K562 (cell line): ENCODE measurements at regions not wholly inside any gene's neighbourhood (a gene's known extent, or its start where the extent isn't known, plus 50 kb on each side); places are given as distances from the start of the nearest gene placed in this dataset.

Experiments used
- ATAC-seq: fragments of 200-7000 bp; cut with Tn5 transposase; 3 replicates; pipeline ENCODE4 v1.9.1; 2020; ENCODE audit warnings: moderate library complexity
- BruUV-seq: library from RNA; stranded (reverse); fragments of 400-500 nt; replicated peaks from 2 replicates; lab custom pipeline; 2021; lab: Mats Ljungman, UMichigan
- CTCF ChIA-PET: fragments of 300-600 bp; formaldehyde crosslinking; extraction: SDS; loops from one replicate; lab custom pipeline; 2021; ENCODE audit warnings: low intra/inter-chr PET ratio; lab: Yijun Ruan, JAX
- POLR2A ChIA-PET: fragments of 300-600, 350-650 bp; sonication (Branson Sonifier 250); formaldehyde crosslinking; extraction: SDS; loops from one replicate; lab custom pipeline; 2021; ENCODE audit warnings: antibody characterized with exemption, inconsistent platforms; lab: Yijun Ruan, JAX
- DNase-seq, 4 experiments: peaks; one replicate each; pipeline versions ENCODE4 v3.0.0 to v3.0.0-alpha.2; 2011 to 2018; ENCODE audit warnings: low spot score in 3 of 4, mixed read lengths in 3 of 4; ENCODE audit errors: extremely low read depth in 1 of 4
- FAIRE-seq: peaks from 2 replicates; lab custom pipeline; 2011; peaks lifted over from hg19 to GRCh38; lab: Jason Lieb, UNC
- H2AFZ ChIP-seq: 2 replicates; pipeline ENCODE4 v1.6.0; 2011; ENCODE audit warnings: low read depth, low read length, control low read depth, inconsistent platforms
- H3K27ac ChIP-seq: fragments of 200-600 bp; 3 replicates; pipeline ENCODE4 v1.8.0; 2011; ENCODE audit warnings: low read depth, mild to moderate bottlenecking, control low read depth, inconsistent platforms, low read length, moderate library complexity, mixed read lengths; ENCODE audit errors: extremely low read depth
- H3K27me3 ChIP-seq, 2 experiments: fragments of 300-600 bp in 1 of 2; 2 replicates in 1 of 2; 3 replicates in 1 of 2; pipeline versions ENCODE4 v1.6.0 to v1.8.0; 2011; ENCODE audit warnings: inconsistent platforms in 2 of 2, low read length in 2 of 2, mild to moderate bottlenecking in 1 of 2, mixed read lengths in 1 of 2, moderate library complexity in 1 of 2; ENCODE audit not compliant: control insufficient read depth in 2 of 2, insufficient read depth in 2 of 2
- H3K36me3 ChIP-seq: fragments of 300-600 bp; 3 replicates; pipeline ENCODE4 v1.8.0; 2011; ENCODE audit warnings: mild to moderate bottlenecking, low read length, inconsistent platforms; ENCODE audit not compliant: control insufficient read depth, insufficient read depth
- H3K4me1 ChIP-seq, 2 experiments: fragments of 200-600 bp in 1 of 2; replicated peaks in 1 of 2; 2 replicates in 1 of 2; 3 replicates in 1 of 2; pipeline versions ENCODE4 v1.5.1 to v1.8.0; 2011; ENCODE audit warnings: inconsistent platforms in 2 of 2, low read length in 2 of 2, mild to moderate bottlenecking in 1 of 2, mixed read lengths in 1 of 2, moderate library complexity in 1 of 2; ENCODE audit not compliant: control insufficient read depth in 2 of 2, insufficient read depth in 2 of 2
- H3K4me2 ChIP-seq: 2 replicates; pipeline ENCODE4 v1.6.1; 2011; ENCODE audit warnings: low read length, control low read depth, inconsistent platforms, mixed read lengths; ENCODE audit not compliant: insufficient read depth
- H3K4me3 ChIP-seq: fragments of 200-600 bp; sonication (generic), shearing (Covaris generic); 2 replicates; pipeline ENCODE4 v1.5.1; 2016; ENCODE audit warnings: control low read depth, inconsistent platforms
- H3K79me2 ChIP-seq: fragments of 200-600 bp; 3 replicates; pipeline ENCODE4 v1.8.0; 2011; ENCODE audit warnings: low read length, inconsistent platforms; ENCODE audit not compliant: control insufficient read depth, insufficient read depth
- H3K9ac ChIP-seq, 2 experiments: 2 replicates each; pipeline versions ENCODE4 v1.6.0 to v1.6.1; 2011; ENCODE audit warnings: low read depth in 2 of 2, low read length in 2 of 2, control low read depth in 1 of 2, inconsistent platforms in 1 of 2, mild to moderate bottlenecking in 1 of 2, mixed read lengths in 1 of 2; ENCODE audit not compliant: insufficient read depth in 1 of 2
- H3K9me1 ChIP-seq: one replicate; pipeline ENCODE4 v1.6.0; 2011; ENCODE audit warnings: inconsistent platforms, mild to moderate bottlenecking, low read length, moderate library complexity; ENCODE audit not compliant: control insufficient read depth, insufficient read depth
- H3K9me3 ChIP-seq: replicated peaks from 2 replicates; pipeline ENCODE4 v1.5.1; 2011; ENCODE audit warnings: low read depth, low read length, inconsistent platforms; ENCODE audit not compliant: control insufficient read depth, insufficient read depth
- H4K20me1 ChIP-seq: replicated peaks from 2 replicates; pipeline ENCODE4 v1.6.1; 2011; ENCODE audit warnings: low read length, inconsistent platforms, mixed read lengths; ENCODE audit not compliant: control insufficient read depth, insufficient read depth
- FIP1L1 ChIP-seq: fragments of 200-400 bp; formaldehyde crosslinking; IDR thresholded peaks from 2 replicates; pipeline ENCODE4 v1.6.1; 2018; ENCODE audit warnings: mild to moderate bottlenecking, low read depth, low read length; ENCODE audit not compliant: poor library complexity, severe bottlenecking
- GTF2F1 ChIP-seq: IDR thresholded peaks from 2 replicates; pipeline ENCODE4 v1.6.1; 2011; ENCODE audit warnings: low read depth, low read length, improper control_type of control experiment
- KDM1A ChIP-seq, 2 experiments: fragments of 450-650 bp; IDR thresholded peaks; 2 replicates each; pipeline ENCODE4 v1.6.1; 2016; ENCODE audit warnings: mild to moderate bottlenecking in 2 of 2
- MYC ChIP-seq, 2 experiments: fragments of 250-450 bp in 1 of 2; sonication (Bioruptor Pico) in 1 of 2; IDR thresholded peaks; 2 replicates each; pipeline versions ENCODE4 v1.5.1 to v1.6.1; 2012 to 2021; ENCODE audit warnings: low read depth in 2 of 2, borderline replicate concordance in 1 of 2, improper control_type of control experiment in 1 of 2, low read length in 1 of 2, mild to moderate bottlenecking in 1 of 2, moderate library complexity in 1 of 2
- NFIC ChIP-seq: fragments of 450-650 bp; IDR thresholded peaks from 2 replicates; pipeline ENCODE4 v1.6.1; 2017; ENCODE audit warnings: mild to moderate bottlenecking, inconsistent platforms
- ZNF41 ChIP-seq: fragments of 250-450 bp; sonication (Bioruptor Pico); conservative IDR thresholded peaks from 2 replicates; pipeline ENCODE4 v1.4.0; 2020; ENCODE audit warnings: mild to moderate bottlenecking
- WGBS: fragments of 100-300 bp; shearing (Covaris generic); methylation state at CpG from one replicate; pipeline ENCODE4 v1.1.6; 2016; ENCODE audit warnings: low coverage, mixed read lengths; ENCODE audit not compliant: insufficient coverage; ENCODE audit errors: missing lambda C conversion rate; 5-methylcytosine and 5-hydroxymethylcytosine counted together
- in situ Hi-C: fragments of 300-500 bp; cut with MboI; formaldehyde crosslinking; loops from 4 replicates; pipeline ENCODE4 v1.15.0; 2018; ENCODE audit warnings: inconsistent platforms, mixed read lengths
- intact Hi-C: fragments of 100-400 bp; cut with micrococcal nuclease; formaldehyde crosslinking; loops from 2 replicates; pipeline ENCODE4 v1.14.2; 2022
- TF ChIP-seq, protein P1 (sequence below): fragments of 200-400 bp; formaldehyde crosslinking; IDR thresholded peaks from 2 replicates; pipeline ENCODE4 v1.6.1; 2017; ENCODE audit warnings: mild to moderate bottlenecking, low read depth, low read length, moderate library complexity
- TF ChIP-seq, protein P2 (sequence below): fragments of 450-650 bp; IDR thresholded peaks from 2 replicates; pipeline ENCODE4 v1.7.0; 2016; ENCODE audit warnings: borderline replicate concordance

DNA sequence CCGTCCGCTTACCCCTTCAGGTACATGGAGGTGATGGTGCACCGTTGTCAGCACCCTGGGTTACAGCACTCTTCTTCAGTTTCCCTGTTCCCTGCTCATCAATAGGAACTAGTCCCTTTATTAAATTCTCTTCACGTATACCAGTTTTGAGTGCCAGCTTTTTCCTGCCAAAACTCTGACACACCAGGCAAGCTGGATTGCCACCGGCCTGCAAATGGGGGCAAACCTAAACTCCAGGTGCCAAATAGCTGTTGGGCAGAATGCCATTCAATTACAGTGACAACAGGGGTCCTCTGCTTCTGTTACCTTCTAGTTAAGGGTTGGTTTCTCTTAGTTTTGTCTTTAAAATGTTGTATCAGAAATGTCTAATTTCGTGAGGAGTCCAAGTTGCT, 400.4 kb downstream of the OSTF1 start (continued):
- TF ChIP-seq MYC (IDR thresholded peaks at IDR 0.05; ENCODE audit: low read depth, low read length), result no peak
- no peak for TF ChIP-seq MYC (CRISPR knock-in tag; IDR thresholded peaks at IDR 0.05; ENCODE audit: borderline replicate concordance, low read depth)
- no peak for TF ChIP-seq KDM1A (IDR thresholded peaks at IDR 0.05)

DNA sequence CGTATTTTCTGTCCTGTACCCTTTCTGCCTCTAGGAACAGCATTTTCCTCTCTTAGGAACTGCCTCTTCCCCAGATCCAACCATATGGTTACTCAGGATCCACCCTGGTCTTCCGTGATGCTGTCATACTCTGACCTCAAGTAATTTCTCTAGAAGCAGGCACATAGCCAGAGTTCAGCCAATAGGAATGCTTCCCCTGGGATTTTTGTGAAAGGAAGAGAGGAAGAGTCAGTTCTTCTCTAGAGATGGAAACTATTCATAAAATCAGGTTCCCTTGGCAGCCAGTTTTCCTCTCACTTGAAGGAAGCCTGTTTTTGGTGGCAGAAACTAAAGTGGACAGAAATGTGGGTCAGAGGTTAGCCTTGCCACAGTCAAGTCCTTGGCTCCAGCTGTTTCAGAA, 400.1 kb upstream of the PCSK5 start:
- H2AFZ ChIP-seq, result no peak overlapping the region
- WGBS, result 0% methylated on average over 2 of the region's 2 CpGs
- DNase-seq, result no peak
- TF ChIP-seq, protein P1, sequence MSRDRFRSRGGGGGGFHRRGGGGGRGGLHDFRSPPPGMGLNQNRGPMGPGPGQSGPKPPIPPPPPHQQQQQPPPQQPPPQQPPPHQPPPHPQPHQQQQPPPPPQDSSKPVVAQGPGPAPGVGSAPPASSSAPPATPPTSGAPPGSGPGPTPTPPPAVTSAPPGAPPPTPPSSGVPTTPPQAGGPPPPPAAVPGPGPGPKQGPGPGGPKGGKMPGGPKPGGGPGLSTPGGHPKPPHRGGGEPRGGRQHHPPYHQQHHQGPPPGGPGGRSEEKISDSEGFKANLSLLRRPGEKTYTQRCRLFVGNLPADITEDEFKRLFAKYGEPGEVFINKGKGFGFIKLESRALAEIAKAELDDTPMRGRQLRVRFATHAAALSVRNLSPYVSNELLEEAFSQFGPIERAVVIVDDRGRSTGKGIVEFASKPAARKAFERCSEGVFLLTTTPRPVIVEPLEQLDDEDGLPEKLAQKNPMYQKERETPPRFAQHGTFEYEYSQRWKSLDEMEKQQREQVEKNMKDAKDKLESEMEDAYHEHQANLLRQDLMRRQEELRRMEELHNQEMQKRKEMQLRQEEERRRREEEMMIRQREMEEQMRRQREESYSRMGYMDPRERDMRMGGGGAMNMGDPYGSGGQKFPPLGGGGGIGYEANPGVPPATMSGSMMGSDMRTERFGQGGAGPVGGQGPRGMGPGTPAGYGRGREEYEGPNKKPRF, result no peak
- TF ChIP-seq GTF2F1, result no peak
- TF ChIP-seq NFIC, result no peak
- TF ChIP-seq ZNF41, result no peak
- TF ChIP-seq FIP1L1, result no peak
- TF ChIP-seq, protein P2, sequence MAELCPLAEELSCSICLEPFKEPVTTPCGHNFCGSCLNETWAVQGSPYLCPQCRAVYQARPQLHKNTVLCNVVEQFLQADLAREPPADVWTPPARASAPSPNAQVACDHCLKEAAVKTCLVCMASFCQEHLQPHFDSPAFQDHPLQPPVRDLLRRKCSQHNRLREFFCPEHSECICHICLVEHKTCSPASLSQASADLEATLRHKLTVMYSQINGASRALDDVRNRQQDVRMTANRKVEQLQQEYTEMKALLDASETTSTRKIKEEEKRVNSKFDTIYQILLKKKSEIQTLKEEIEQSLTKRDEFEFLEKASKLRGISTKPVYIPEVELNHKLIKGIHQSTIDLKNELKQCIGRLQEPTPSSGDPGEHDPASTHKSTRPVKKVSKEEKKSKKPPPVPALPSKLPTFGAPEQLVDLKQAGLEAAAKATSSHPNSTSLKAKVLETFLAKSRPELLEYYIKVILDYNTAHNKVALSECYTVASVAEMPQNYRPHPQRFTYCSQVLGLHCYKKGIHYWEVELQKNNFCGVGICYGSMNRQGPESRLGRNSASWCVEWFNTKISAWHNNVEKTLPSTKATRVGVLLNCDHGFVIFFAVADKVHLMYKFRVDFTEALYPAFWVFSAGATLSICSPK, result no peak
- no peaks in the 10 kb centered on the region for H3K79me2 ChIP-seq
- ChIA-PET POLR2A (no interaction called here), CTCF (no interaction called here)
- H3K4me3 ChIP-seq, result no peak overlapping the region
- no peak overlapping the region for H3K4me2 ChIP-seq
- H3K9me1 ChIP-seq, result no peaks in the 10 kb centered on the region
- no peaks in the 10 kb centered on the region for H3K27me3 ChIP-seq
- H4K20me1 ChIP-seq, result no peaks in the 10 kb centered on the region
- no peak overlapping the region for H3K9ac ChIP-seq
- no peak for ATAC-seq
- FAIRE-seq, result no peak
- no peak overlapping the region for H3K27ac ChIP-seq
- in situ Hi-C loops, result no loop called here
- intact Hi-C loops, result no loop called here
- no TSS peak for BruUV-seq
- H3K4me1 ChIP-seq, result no peaks in the 10 kb centered on the region
- H3K9me3 ChIP-seq, result no peaks in the 10 kb centered on the region
- H3K36me3 ChIP-seq, result no peaks in the 10 kb centered on the region
